ENCODE measurements at regions not wholly inside any gene's neighbourhood (a gene's known extent, or its start where the extent isn't known, plus 50 kb on each side); places are given as distances from the start of the nearest gene placed in this dataset.
"Not testable (repeated sequence)": the region's sequence is repeated elsewhere in the genome, so short reads cannot be mapped to it uniquely, and the experiment has no call there.

DNA sequence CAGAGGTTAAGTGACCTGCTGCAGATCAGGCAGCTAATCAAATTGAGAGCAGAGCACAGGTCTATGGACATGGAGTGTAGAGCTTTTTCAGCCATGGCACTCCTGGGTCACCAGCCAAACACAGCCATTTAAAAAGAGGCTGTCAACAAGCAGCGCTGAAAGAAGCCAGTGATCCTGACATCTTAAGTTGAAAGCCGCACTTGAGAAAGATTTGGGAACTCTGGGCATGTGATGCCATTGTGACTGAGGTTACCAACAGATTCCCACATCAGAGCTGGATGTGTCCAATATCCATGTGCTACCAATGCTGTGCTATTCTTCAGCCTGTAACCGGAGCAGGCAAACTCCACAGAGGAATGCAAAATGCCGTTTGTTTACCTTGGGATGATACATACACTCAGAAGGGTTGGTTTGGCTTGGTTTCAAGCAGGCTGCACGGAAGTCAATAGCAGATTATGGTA is 56.2 kb upstream of the ABLIM1 start:
- Histone ChIP-seq H3K27me3 (replicated peaks; ENCODE audit: insufficient read depth, low read depth, low read length, poor library complexity) (no peaks in the 10 kb centered on the region), H3K9me3 (ENCODE audit: low read depth, low read length, poor library complexity, severe bottlenecking) (no peaks in the 10 kb centered on the region), H3K4me1 (ENCODE audit: insufficient read depth, low read length, poor library complexity, severe bottlenecking) (peaks cover 4% of the 10 kb centered on the region), H3K27ac (ENCODE audit: low read depth, low read length, poor library complexity, severe bottlenecking) (no peak overlapping the region), H3K4me3 (ENCODE audit: low read depth, low read length, poor library complexity, severe bottlenecking) (no peak overlapping the region), H3K36me3 (ENCODE audit: insufficient read depth, low read length, poor library complexity, severe bottlenecking) (no peaks in the 10 kb centered on the region)
- no peak for DNase-seq (ENCODE audit: low spot score)
- POLR2A ChIA-PET (ENCODE audit: low non-redundant PET): no interaction called here
- CTCF ChIA-PET: no interaction called here
- TF ChIP-seq, protein P1, sequence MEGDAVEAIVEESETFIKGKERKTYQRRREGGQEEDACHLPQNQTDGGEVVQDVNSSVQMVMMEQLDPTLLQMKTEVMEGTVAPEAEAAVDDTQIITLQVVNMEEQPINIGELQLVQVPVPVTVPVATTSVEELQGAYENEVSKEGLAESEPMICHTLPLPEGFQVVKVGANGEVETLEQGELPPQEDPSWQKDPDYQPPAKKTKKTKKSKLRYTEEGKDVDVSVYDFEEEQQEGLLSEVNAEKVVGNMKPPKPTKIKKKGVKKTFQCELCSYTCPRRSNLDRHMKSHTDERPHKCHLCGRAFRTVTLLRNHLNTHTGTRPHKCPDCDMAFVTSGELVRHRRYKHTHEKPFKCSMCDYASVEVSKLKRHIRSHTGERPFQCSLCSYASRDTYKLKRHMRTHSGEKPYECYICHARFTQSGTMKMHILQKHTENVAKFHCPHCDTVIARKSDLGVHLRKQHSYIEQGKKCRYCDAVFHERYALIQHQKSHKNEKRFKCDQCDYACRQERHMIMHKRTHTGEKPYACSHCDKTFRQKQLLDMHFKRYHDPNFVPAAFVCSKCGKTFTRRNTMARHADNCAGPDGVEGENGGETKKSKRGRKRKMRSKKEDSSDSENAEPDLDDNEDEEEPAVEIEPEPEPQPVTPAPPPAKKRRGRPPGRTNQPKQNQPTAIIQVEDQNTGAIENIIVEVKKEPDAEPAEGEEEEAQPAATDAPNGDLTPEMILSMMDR (conservative IDR thresholded peaks at IDR 0.05; ENCODE audit: low read depth, low read length): no peak
- TF ChIP-seq EZH2 (IDR thresholded peaks at IDR 0.05; ENCODE audit: borderline replicate concordance, low read depth, low read length, poor library complexity, severe bottlenecking): no peak
- no TSS peak for BruUV-seq (replicated peaks)
- intact Hi-C loops (cut with micrococcal nuclease; ENCODE audit: unreplicated experiment): no loop called here

DNA sequence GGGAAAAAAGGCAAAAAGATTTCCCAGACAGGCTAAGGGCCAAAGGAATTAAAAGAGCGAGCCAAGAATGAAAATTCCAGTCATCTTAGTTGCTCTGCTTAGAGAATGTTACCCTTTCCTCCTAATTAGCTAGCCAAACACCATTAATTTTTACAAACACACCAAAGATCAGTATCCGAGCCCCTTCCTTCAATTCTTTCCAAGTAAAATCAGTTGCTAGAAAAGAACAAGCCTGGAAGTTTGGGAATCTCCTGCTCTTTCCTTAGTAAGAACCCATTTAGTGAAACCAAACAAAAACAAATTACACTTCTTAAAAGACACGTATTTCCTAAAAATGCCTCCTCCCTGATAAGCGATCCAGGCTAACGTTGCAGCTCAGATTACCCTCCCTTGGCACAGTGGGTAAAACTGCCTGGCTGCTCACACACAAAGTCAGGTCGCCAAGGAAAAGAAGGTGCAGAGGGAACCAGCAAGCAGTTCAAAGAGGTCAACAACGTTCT is 57.1 kb upstream of the ABLIM1 start:
- H3K4me1 ChIP-seq (ENCODE audit: insufficient read depth, low read length, poor library complexity, severe bottlenecking): peaks cover 4% of the 10 kb centered on the region
- intact Hi-C loops (cut with micrococcal nuclease; ENCODE audit: unreplicated experiment): no loop called here
- ChIA-PET POLR2A (ENCODE audit: low non-redundant PET) (interaction anchor here (0.5 kb wide), 2 partner anchors 11 to 352 kb away, joined by 6 to 8 read pairs; no protein-coding TSS in a partner anchor), CTCF (no interaction called here)
- BruUV-seq (replicated peaks): no TSS peak
- no peak overlapping the region for H3K4me3 ChIP-seq (ENCODE audit: low read depth, low read length, poor library complexity, severe bottlenecking)
- TF ChIP-seq EZH2 (IDR thresholded peaks at IDR 0.05; ENCODE audit: borderline replicate concordance, low read depth, low read length, poor library complexity, severe bottlenecking): no peak
- TF ChIP-seq, protein P1 (conservative IDR thresholded peaks at IDR 0.05; ENCODE audit: low read depth, low read length): no peak
- no peak for DNase-seq (ENCODE audit: low spot score)
- no peaks in the 10 kb centered on the region for H3K27me3 ChIP-seq (replicated peaks; ENCODE audit: insufficient read depth, low read depth, low read length, poor library complexity)
- H3K36me3 ChIP-seq (ENCODE audit: insufficient read depth, low read length, poor library complexity, severe bottlenecking): no peaks in the 10 kb centered on the region
- no peaks in the 10 kb centered on the region for H3K9me3 ChIP-seq (ENCODE audit: low read depth, low read length, poor library complexity, severe bottlenecking)
- H3K27ac ChIP-seq (ENCODE audit: low read depth, low read length, poor library complexity, severe bottlenecking): no peak overlapping the region

DNA sequence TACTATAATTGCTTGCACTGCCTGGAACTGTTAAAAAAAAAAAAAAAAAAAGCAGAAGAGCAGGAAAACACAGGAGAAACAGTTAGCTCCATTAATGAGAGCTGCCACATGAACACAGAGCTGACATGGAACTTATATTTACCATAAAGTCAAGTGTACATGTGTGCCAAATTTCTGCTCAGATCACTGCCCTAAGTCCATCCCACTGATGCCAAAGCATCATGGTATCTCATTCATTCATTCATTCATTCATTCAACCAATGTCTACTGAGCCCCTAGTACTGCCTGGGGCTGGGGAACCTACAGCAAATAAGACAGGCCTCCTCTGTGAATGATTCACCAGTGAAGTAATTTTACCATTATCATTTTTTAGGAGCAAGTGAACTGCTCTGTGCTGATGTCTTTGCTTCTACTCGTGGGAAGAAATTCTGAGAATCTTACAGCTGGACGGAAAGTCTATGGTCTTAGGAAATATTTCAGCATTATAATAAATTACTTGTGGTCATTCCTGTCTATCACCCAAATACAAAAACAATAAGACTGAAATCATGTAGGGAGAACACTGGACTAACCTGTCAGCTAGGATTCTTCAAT is 58.8 kb upstream of the ABLIM1 start:
- BruUV-seq (replicated peaks): no TSS peak
- CTCF ChIA-PET: no interaction called here
- H3K27ac ChIP-seq (ENCODE audit: low read depth, low read length, poor library complexity, severe bottlenecking): no peak overlapping the region
- TF ChIP-seq EZH2 (IDR thresholded peaks at IDR 0.05; ENCODE audit: borderline replicate concordance, low read depth, low read length, poor library complexity, severe bottlenecking): no peak
- TF ChIP-seq, protein P1 (conservative IDR thresholded peaks at IDR 0.05; ENCODE audit: low read depth, low read length): no peak
- DNase-seq (ENCODE audit: low spot score): no peak
- H3K4me3 ChIP-seq (ENCODE audit: low read depth, low read length, poor library complexity, severe bottlenecking): no peak overlapping the region
- H3K9me3 ChIP-seq (ENCODE audit: low read depth, low read length, poor library complexity, severe bottlenecking): no peaks in the 10 kb centered on the region
- POLR2A ChIA-PET (ENCODE audit: low non-redundant PET): no interaction called here
- H3K4me1 ChIP-seq (ENCODE audit: insufficient read depth, low read length, poor library complexity, severe bottlenecking): peaks cover 4% of the 10 kb centered on the region
- no peaks in the 10 kb centered on the region for H3K27me3 ChIP-seq (replicated peaks; ENCODE audit: insufficient read depth, low read depth, low read length, poor library complexity)
- intact Hi-C loops (cut with micrococcal nuclease; ENCODE audit: unreplicated experiment): no loop called here
- no peaks in the 10 kb centered on the region for H3K36me3 ChIP-seq (ENCODE audit: insufficient read depth, low read length, poor library complexity, severe bottlenecking)

DNA sequence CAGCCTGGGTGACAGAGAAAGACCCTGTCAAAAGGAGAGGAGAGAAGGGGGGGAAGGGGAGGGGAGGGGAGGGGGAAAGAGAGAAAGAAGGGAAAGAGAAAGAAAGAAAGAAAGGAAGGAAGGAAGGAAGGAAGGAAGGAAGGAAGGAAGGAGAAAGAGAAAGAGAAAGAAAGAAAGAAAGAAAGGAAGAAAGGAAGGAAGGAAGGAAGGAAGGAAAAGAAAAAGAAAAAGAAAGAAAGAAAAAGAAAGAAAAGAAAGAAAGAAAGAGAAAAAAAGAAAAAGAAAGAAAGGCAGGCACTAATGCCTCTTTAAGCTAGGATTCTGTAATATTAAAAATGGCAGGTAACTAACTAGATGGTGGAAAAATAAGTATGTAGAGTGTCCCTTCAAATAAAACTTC is 59.8 kb upstream of the ABLIM1 start:
- H3K27ac ChIP-seq (ENCODE audit: low read depth, low read length, poor library complexity, severe bottlenecking); H3K27me3 ChIP-seq (replicated peaks; ENCODE audit: insufficient read depth, low read depth, low read length, poor library complexity); DNase-seq (ENCODE audit: low spot score); H3K4me1 ChIP-seq (ENCODE audit: insufficient read depth, low read length, poor library complexity, severe bottlenecking); POLR2A ChIA-PET (ENCODE audit: low non-redundant PET); CTCF ChIA-PET; BruUV-seq (replicated peaks); H3K36me3 ChIP-seq (ENCODE audit: insufficient read depth, low read length, poor library complexity, severe bottlenecking); H3K4me3 ChIP-seq (ENCODE audit: low read depth, low read length, poor library complexity, severe bottlenecking); H3K9me3 ChIP-seq (ENCODE audit: low read depth, low read length, poor library complexity, severe bottlenecking); intact Hi-C loops (cut with micrococcal nuclease; ENCODE audit: unreplicated experiment): not testable (repeated sequence)

Data from A673 (cell line).